Upper lobe of left lung (tissue), 6 donors: ENCODE measurements at regions not wholly inside any gene's neighbourhood (a gene's known extent, or its start where the extent isn't known, plus 50 kb on each side); places are given as distances from the start of the nearest gene placed in this dataset.
"Not testable (repeated sequence)": the region's sequence is repeated elsewhere in the genome, so short reads cannot be mapped to it uniquely, and the experiment has no call there.

Experiments
- ATAC-seq, 2 donors: fragments of 200-7000 bp; cut with Tn5 transposase; one replicate each; pipeline ENCODE4 v1.9.1; 2022; ENCODE audit warnings: mild to moderate bottlenecking in 2 of 2, moderate library complexity in 2 of 2; ENCODE audit not compliant: low FRiP score in 2 of 2
- DNase-seq, 2 donors: peaks; one replicate each; pipeline ENCODE4 v3.0.0-alpha.2; 2019 to 2020
- H3K27ac ChIP-seq, 4 donors: fragments of 200-600 bp; sonication (generic); one replicate each; pipeline ENCODE4 v1.5.1; 2016 to 2019
- H3K27me3 ChIP-seq, 4 donors: fragments of 200-600 bp; sonication (generic); one replicate each; pipeline ENCODE4 v1.5.1; 2017 to 2019
- H3K36me3 ChIP-seq, 4 donors: fragments of 200-600 bp; sonication (generic); one replicate each; pipeline ENCODE4 v1.5.1; 2016 to 2019
- H3K4me1 ChIP-seq, 4 donors: fragments of 200-600 bp; sonication (generic); one replicate each; pipeline ENCODE4 v1.5.1; 2018 to 2019
- H3K4me3 ChIP-seq, 4 donors: fragments of 200-600 bp; sonication (generic); one replicate each; pipeline ENCODE4 v1.5.1; 2017 to 2019; ENCODE audit warnings: mild to moderate bottlenecking in 2 of 4, moderate library complexity in 1 of 4
- H3K9me3 ChIP-seq, 4 donors: fragments of 200-600 bp; sonication (generic); one replicate each; pipeline ENCODE4 v1.5.1; 2018 to 2019
- CTCF ChIP-seq, 6 experiments: fragments of 450-650 bp in 4 of 6; fragments of 200-600 bp in 2 of 6; sonication (generic) in 2 of 6; IDR thresholded peaks; one replicate each; pipeline ENCODE4 v1.5.1; 2016 to 2019; ENCODE audit warnings: antibody characterized with exemption in 6 of 6
- EP300 ChIP-seq, 4 donors: sonication (generic); formaldehyde crosslinking; IDR thresholded peaks; one replicate each; pipeline ENCODE4 v1.5.1; 2017; ENCODE audit warnings: antibody characterized with exemption in 4 of 4, control low read depth in 2 of 4
- POLR2A ChIP-seq, 4 donors: fragments of 450-650 bp; IDR thresholded peaks; one replicate each; pipeline ENCODE4 v1.5.1; 2016 to 2017; ENCODE audit warnings: antibody characterized with exemption in 4 of 4, mild to moderate bottlenecking in 2 of 4
- POLR2AphosphoS5 ChIP-seq, 2 donors: sonication (generic); formaldehyde crosslinking; IDR thresholded peaks; one replicate each; pipeline ENCODE4 v1.5.1; 2017; ENCODE audit warnings: antibody characterized with exemption in 2 of 2
- WGBS, 2 donors: methylation state at CpG; one replicate each; pipeline ENCODE4 v1.1.5; 2017 to 2018; 5-methylcytosine and 5-hydroxymethylcytosine counted together
- donor health status: DM: no; HTN: no; CAD: no; lungs with moderate emphysema.
- donor health status: DM: no; HTN: yes; CAD: no; lungs with severe emphysema.

- Histone ChIP-seq H3K4me1 (no peaks in the 10 kb centered on the region), H3K27ac (no peak overlapping the region), H3K36me3 (no peaks in the 10 kb centered on the region), H3K9me3 (no peaks in the 10 kb centered on the region), H3K27me3 (no peaks in the 10 kb centered on the region), H3K4me3 (no peak overlapping the region)
- DNase-seq, result no peak
- WGBS, 2 donors, result 74 to 77% methylated on average over 3 of the region's 3 CpGs
- TF ChIP-seq CTCF (IDR thresholded peaks at IDR 0.05), result no peak
- no peak for TF ChIP-seq EP300 (IDR thresholded peaks at IDR 0.05)
- TF ChIP-seq POLR2A (IDR thresholded peaks at IDR 0.05), result no peak
- no peak for TF ChIP-seq POLR2AphosphoS5 (IDR thresholded peaks at IDR 0.05)
- ATAC-seq, result no peak
Observed at GRCh38 chr17:71511266-71511995, 609.4 kb upstream of the SOX9 start.

GRCh38 chr17:71513725-71514124 is 607.1 kb upstream of the SOX9 start:
- WGBS, 2 donors, result 90 to 95% methylated on average over 2 of the region's 2 CpGs
- not testable (repeated sequence) for ATAC-seq, H3K36me3 ChIP-seq, H3K4me1 ChIP-seq, H3K4me3 ChIP-seq, DNase-seq, H3K9me3 ChIP-seq, H3K27ac ChIP-seq, H3K27me3 ChIP-seq

GRCh38 chr17:71516149-71516548 is 604.7 kb upstream of the SOX9 start:
- 54% methylated on average over 6 of the region's 6 CpGs for WGBS, 2 donors
- Histone ChIP-seq H3K4me3 (no peak overlapping the region), H3K36me3 (no peaks in the 10 kb centered on the region), H3K27me3 (no peaks in the 10 kb centered on the region), H3K27ac (no peak overlapping the region), H3K4me1 (no peaks in the 10 kb centered on the region), H3K9me3 (no peaks in the 10 kb centered on the region)
- DNase-seq, result no peak
- no peak for ATAC-seq
- no peak for TF ChIP-seq POLR2A (IDR thresholded peaks at IDR 0.05)
- TF ChIP-seq EP300 (IDR thresholded peaks at IDR 0.05), result no peak
- TF ChIP-seq CTCF (IDR thresholded peaks at IDR 0.05), result no peak
- TF ChIP-seq POLR2AphosphoS5 (IDR thresholded peaks at IDR 0.05), result no peak

GRCh38 chr17:71519285-71519684 is 601.5 kb upstream of the SOX9 start:
- Histone ChIP-seq H3K4me3 (no peak overlapping the region), H3K27me3 (no peaks in the 10 kb centered on the region), H3K36me3 (no peaks in the 10 kb centered on the region), H3K27ac (no peak overlapping the region), H3K9me3 (peaks cover 0 to 6% (median 0%) of the 10 kb centered on the region in 4 donors), H3K4me1 (no peaks in the 10 kb centered on the region)
- no peak for DNase-seq
- no peak for ATAC-seq
- 61 to 87% methylated on average over 2 of the region's 2 CpGs for WGBS, 2 donors
- TF ChIP-seq POLR2AphosphoS5 (IDR thresholded peaks at IDR 0.05) (no peak), POLR2A (IDR thresholded peaks at IDR 0.05) (no peak), EP300 (IDR thresholded peaks at IDR 0.05) (no peak), CTCF (IDR thresholded peaks at IDR 0.05) (no peak)

GRCh38 chr17:71521724-71522123 is 599.1 kb upstream of the SOX9 start:
- Histone ChIP-seq H3K9me3 (peaks cover 0 to 6% (median 0%) of the 10 kb centered on the region in 4 donors), H3K27ac (no peak overlapping the region), H3K27me3 (no peaks in the 10 kb centered on the region), H3K4me1 (no peaks in the 10 kb centered on the region), H3K4me3 (no peak overlapping the region), H3K36me3 (no peaks in the 10 kb centered on the region)
- no peak for TF ChIP-seq POLR2A (IDR thresholded peaks at IDR 0.05)
- no peak for TF ChIP-seq POLR2AphosphoS5 (IDR thresholded peaks at IDR 0.05)
- TF ChIP-seq CTCF (IDR thresholded peaks at IDR 0.05), result no peak
- no peak for TF ChIP-seq EP300 (IDR thresholded peaks at IDR 0.05)
- DNase-seq (no peak), ATAC-seq (no peak)
- WGBS, 2 donors, result 84 to 93% methylated on average over 2 of the region's 2 CpGs
